Endometrium (tissue), 2 donors: ENCODE measurements at regions not wholly inside any gene's neighbourhood (a gene's known extent, or its start where the extent isn't known, plus 50 kb on each side); places are given as distances from the start of the nearest gene placed in this dataset.

ENCODE experiments used
- FAIRE-seq: peaks from 2 replicates; lab custom pipeline; 2012; peaks lifted over from hg19 to GRCh38; lab: Jason Lieb, UNC
- donor health status: control.
- donor health status: control.

GRCh38 chr6:22884456-22884855 is 315.1 kb downstream of the HDGFL1 start:
- FAIRE-seq: no peak

GRCh38 chr6:22886650-22887581 is 317.6 kb downstream of the HDGFL1 start:
- no peak for FAIRE-seq

- FAIRE-seq: no peak
Measured at GRCh38 chr6:22888163-22888752, 318.9 kb downstream of the HDGFL1 start.

GRCh38 chr6:22891934-22892333 is 322.6 kb downstream of the HDGFL1 start:
- no peak for FAIRE-seq

- no peak for FAIRE-seq
Measured at GRCh38 chr6:22892452-22892851, 323.1 kb downstream of the HDGFL1 start.

- no peak for FAIRE-seq
Measured at GRCh38 chr6:22896696-22897095, 327.3 kb downstream of the HDGFL1 start.

GRCh38 chr6:22899426-22899825 is 330.1 kb downstream of the HDGFL1 start:
- FAIRE-seq: no peak

- FAIRE-seq: no peak
Measured at GRCh38 chr6:22903826-22904225, 334.5 kb downstream of the HDGFL1 start.

- peak; percentile 51 for FAIRE-seq
Measured at GRCh38 chr6:22904431-22904830, 335.1 kb downstream of the HDGFL1 start.

GRCh38 chr6:22906091-22906549 is 336.8 kb downstream of the HDGFL1 start:
- no peak for FAIRE-seq

GRCh38 chr6:22907085-22907484 is 337.7 kb downstream of the HDGFL1 start:
- no peak for FAIRE-seq

GRCh38 chr6:22910370-22910769 is 341.0 kb downstream of the HDGFL1 start:
- FAIRE-seq: no peak

- FAIRE-seq: no peak
Measured at GRCh38 chr6:22913612-22914011, 344.2 kb downstream of the HDGFL1 start.

GRCh38 chr6:22917344-22917743 is 348.0 kb downstream of the HDGFL1 start:
- FAIRE-seq: no peak

- FAIRE-seq: no peak
Measured at GRCh38 chr6:22921828-22922227, 352.5 kb downstream of the HDGFL1 start.

- no peak for FAIRE-seq
Measured at GRCh38 chr6:22925304-22925835, 356.0 kb downstream of the HDGFL1 start.

- no peak for FAIRE-seq
Measured at GRCh38 chr6:22925920-22926789, 356.8 kb downstream of the HDGFL1 start.

- no peak for FAIRE-seq
Measured at GRCh38 chr6:22926790-22927354, 357.5 kb downstream of the HDGFL1 start.

GRCh38 chr6:22928775-22929174 is 359.4 kb downstream of the HDGFL1 start:
- FAIRE-seq: no peak

GRCh38 chr6:22929311-22929985 is 360.1 kb downstream of the HDGFL1 start:
- FAIRE-seq: no peak

- no peak for FAIRE-seq
Measured at GRCh38 chr6:22940581-22941290, 371.4 kb downstream of the HDGFL1 start.
